ENCODE measurements at regions not wholly inside any gene's neighbourhood (a gene's known extent, or its start where the extent isn't known, plus 50 kb on each side); places are given as distances from the start of the nearest gene placed in this dataset.

DNA sequence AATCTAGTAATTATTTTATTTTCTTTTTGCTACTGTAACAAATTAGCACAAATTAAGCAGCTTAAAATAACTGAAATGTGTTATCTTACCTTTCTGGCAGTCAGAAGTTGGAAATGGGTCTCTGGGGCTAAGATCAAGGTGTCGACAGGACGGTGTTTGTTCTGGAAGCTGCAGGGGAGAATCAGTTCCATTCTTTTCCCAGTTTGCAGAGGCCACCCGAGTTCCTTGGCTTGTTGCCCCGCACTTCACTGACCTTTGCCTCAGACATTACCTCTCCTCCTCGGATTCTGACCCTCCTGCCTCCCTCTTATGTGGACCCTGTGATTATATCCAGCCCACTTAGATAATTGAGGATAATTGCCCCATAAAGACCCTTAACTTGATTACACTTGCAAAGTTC is 61.0 kb upstream of the MAF start:
- peaks cover 3% of the 10 kb centered on the region for H3K36me3 Mint-ChIP-seq (ENCODE audit: unreplicated experiment)
- no peaks in the 10 kb centered on the region for H3K27me3 Mint-ChIP-seq (ENCODE audit: unreplicated experiment)
- H3K9me3 Mint-ChIP-seq (ENCODE audit: unreplicated experiment) = peaks cover 5% of the 10 kb centered on the region
- H3K4me3 Mint-ChIP-seq (ENCODE audit: unreplicated experiment) = no peak overlapping the region
- H3K4me1 Mint-ChIP-seq (ENCODE audit: unreplicated experiment) = peaks cover 7% of the 10 kb centered on the region
- DNase-seq (ENCODE audit: extremely low spot score, unreplicated experiment) = peak; percentile 48
- H3K27ac Mint-ChIP-seq (ENCODE audit: unreplicated experiment) = no peak overlapping the region
- TF ChIP-seq, protein P1, sequence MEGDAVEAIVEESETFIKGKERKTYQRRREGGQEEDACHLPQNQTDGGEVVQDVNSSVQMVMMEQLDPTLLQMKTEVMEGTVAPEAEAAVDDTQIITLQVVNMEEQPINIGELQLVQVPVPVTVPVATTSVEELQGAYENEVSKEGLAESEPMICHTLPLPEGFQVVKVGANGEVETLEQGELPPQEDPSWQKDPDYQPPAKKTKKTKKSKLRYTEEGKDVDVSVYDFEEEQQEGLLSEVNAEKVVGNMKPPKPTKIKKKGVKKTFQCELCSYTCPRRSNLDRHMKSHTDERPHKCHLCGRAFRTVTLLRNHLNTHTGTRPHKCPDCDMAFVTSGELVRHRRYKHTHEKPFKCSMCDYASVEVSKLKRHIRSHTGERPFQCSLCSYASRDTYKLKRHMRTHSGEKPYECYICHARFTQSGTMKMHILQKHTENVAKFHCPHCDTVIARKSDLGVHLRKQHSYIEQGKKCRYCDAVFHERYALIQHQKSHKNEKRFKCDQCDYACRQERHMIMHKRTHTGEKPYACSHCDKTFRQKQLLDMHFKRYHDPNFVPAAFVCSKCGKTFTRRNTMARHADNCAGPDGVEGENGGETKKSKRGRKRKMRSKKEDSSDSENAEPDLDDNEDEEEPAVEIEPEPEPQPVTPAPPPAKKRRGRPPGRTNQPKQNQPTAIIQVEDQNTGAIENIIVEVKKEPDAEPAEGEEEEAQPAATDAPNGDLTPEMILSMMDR (IDR thresholded peaks at IDR 0.05) = no peak

DNA sequence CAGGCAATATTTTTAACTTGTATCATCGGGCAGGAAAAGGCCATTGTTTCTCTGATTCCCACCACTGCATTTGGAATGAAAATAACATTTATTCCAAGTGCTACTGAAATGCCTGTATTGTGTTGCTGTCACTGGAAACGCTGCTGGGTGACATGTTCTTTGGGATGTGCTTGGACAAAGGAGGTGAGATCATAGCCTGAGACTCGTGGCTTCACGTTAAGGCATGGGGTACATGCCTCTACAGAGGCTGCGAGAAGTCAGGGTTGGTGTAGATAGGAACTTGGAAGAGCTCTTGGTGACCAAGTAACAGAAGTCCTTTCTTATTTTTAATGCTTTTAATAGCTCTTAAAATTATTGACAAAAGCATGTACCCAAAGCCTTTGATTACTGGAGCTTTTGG is 58.8 kb upstream of the MAF start:
- H3K27ac Mint-ChIP-seq (ENCODE audit: unreplicated experiment) = no peak overlapping the region
- TF ChIP-seq, protein P1 (IDR thresholded peaks at IDR 0.05) = no peak
- H3K4me1 Mint-ChIP-seq (ENCODE audit: unreplicated experiment) = peaks cover 7% of the 10 kb centered on the region
- H3K4me3 Mint-ChIP-seq (ENCODE audit: unreplicated experiment) = no peak overlapping the region
- H3K27me3 Mint-ChIP-seq (ENCODE audit: unreplicated experiment) = no peaks in the 10 kb centered on the region
- peaks cover 5% of the 10 kb centered on the region for H3K9me3 Mint-ChIP-seq (ENCODE audit: unreplicated experiment)
- H3K36me3 Mint-ChIP-seq (ENCODE audit: unreplicated experiment) = no peaks in the 10 kb centered on the region
- DNase-seq (ENCODE audit: extremely low spot score, unreplicated experiment) = peak; percentile 23

DNA sequence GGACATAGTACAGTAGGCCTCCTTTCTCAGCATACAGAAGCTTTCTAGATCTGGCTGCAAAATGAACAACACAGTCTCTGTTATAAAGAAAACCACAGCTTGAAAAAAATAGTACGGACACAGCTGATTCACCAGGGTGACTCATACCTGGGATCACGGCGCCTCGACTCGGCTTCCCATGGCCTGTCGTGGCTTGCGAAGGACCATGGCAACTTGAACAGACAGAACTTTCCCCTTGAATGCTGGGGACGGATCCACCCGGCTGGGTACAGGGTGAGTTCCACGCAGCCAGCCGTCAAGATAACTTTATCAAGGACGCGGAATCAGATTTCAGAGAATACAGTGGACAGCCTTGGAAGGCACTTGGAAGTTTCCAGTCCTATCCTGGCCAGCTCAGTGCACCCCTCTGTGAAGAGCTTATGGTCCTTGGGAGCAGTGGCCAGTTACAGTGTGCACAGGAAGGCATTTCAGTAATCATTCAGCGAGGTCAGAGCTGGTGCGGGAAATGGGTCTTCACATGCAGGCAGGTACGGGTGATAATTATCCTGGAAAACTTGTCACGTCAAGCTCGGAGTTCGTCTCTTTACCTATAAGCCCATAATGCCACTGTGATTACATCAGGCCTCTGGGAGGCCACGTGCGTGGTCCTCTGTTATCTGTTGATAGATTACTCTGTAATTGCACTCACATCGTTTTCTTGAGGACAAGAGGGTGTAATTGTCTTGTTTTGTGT is 57.9 kb upstream of the MAF start:
- Mint-ChIP-seq H3K27ac (ENCODE audit: unreplicated experiment) (peak overlapping the region; percentile 62), H3K36me3 (ENCODE audit: unreplicated experiment) (no peaks in the 10 kb centered on the region), H3K4me3 (ENCODE audit: unreplicated experiment) (no peak overlapping the region), H3K4me1 (ENCODE audit: unreplicated experiment) (peaks cover 7% of the 10 kb centered on the region), H3K27me3 (ENCODE audit: unreplicated experiment) (no peaks in the 10 kb centered on the region), H3K9me3 (ENCODE audit: unreplicated experiment) (peaks cover 1% of the 10 kb centered on the region)
- DNase-seq (ENCODE audit: extremely low spot score, unreplicated experiment) = peak; percentile 38
- TF ChIP-seq, protein P1 (IDR thresholded peaks at IDR 0.05) = no peak

DNA sequence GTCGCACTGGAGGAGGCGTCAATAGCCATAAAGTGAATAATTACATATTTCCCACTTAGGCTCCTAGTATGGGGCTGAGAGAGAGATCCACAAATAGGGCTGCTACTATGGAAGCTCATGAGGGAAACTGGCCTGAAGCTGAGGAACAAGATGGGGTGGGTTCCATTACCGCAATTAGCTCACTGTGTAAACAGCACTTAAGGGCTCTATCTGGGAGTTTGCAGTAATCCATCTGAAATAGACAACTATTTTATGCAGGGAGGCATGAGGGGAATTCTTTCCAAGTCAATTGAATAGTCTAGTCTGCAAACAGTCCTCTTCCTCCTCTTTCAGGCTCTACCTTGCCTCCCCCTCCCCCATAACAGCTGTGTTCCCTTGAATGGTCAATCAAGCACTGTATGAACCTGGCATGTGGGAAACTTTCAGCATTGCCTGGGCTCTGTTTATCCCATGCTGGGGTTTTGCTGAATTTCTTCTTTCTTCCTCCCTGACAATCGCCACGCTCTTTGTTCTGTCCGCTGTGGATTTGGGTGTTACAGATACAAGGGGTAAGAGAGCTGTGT is 56.1 kb upstream of the MAF start:
- no peak overlapping the region for H3K27ac Mint-ChIP-seq (ENCODE audit: unreplicated experiment)
- no peaks in the 10 kb centered on the region for H3K27me3 Mint-ChIP-seq (ENCODE audit: unreplicated experiment)
- DNase-seq (ENCODE audit: extremely low spot score, unreplicated experiment) = no peak
- H3K4me3 Mint-ChIP-seq (ENCODE audit: unreplicated experiment) = no peak overlapping the region
- no peaks in the 10 kb centered on the region for H3K9me3 Mint-ChIP-seq (ENCODE audit: unreplicated experiment)
- H3K36me3 Mint-ChIP-seq (ENCODE audit: unreplicated experiment) = no peaks in the 10 kb centered on the region
- TF ChIP-seq, protein P1 (IDR thresholded peaks at IDR 0.05) = no peak
- H3K4me1 Mint-ChIP-seq (ENCODE audit: unreplicated experiment) = peaks cover 13% of the 10 kb centered on the region

DNA sequence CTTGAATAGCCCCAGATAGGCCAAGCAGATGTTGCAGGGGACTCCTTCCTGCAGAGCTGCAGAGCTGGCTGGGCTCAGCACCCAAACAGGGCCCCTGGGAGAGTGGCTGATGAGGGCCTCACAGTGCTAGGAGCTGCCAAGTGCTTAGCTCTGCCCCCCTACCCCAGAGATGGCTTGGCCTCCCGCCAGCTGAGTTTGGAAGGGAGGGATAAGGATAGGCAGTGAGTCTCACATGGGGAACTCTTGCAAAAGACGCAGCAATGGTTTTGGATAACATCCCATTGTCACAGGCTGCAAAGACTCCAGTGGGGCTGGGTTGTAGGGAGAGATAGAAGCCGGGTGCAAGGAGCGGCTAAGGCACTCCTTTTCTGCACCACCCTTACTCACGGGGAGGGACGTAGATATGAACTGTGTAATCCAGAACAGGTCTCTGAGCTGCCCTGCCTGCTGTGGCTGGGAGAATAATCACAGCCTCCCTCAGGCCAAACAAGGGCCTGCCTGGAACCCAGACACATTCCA is 52.9 kb upstream of the MAF start:
- no peak for DNase-seq (ENCODE audit: extremely low spot score, unreplicated experiment)
- H3K9me3 Mint-ChIP-seq (ENCODE audit: unreplicated experiment) = no peaks in the 10 kb centered on the region
- no peaks in the 10 kb centered on the region for H3K27me3 Mint-ChIP-seq (ENCODE audit: unreplicated experiment)
- no peaks in the 10 kb centered on the region for H3K36me3 Mint-ChIP-seq (ENCODE audit: unreplicated experiment)
- no peak overlapping the region for H3K4me3 Mint-ChIP-seq (ENCODE audit: unreplicated experiment)
- no peak overlapping the region for H3K27ac Mint-ChIP-seq (ENCODE audit: unreplicated experiment)
- peaks cover 25% of the 10 kb centered on the region for H3K4me1 Mint-ChIP-seq (ENCODE audit: unreplicated experiment)
- TF ChIP-seq, protein P1 (IDR thresholded peaks at IDR 0.05) = no peak

All from osteocyte (in vitro differentiated cells).